Thoracic aorta (tissue), 2 donors: ENCODE measurements at regions not wholly inside any gene's neighbourhood (a gene's known extent, or its start where the extent isn't known, plus 50 kb on each side); places are given as distances from the start of the nearest gene placed in this dataset.

ENCODE experiments used
- ATAC-seq: fragments of 150-250 bp; one replicate; pipeline ENCODE4 v1.8.0; 2017; ENCODE audit warnings: low read depth; ENCODE audit not compliant: insufficient number of reproducible peaks, low FRiP score
- DNase-seq: peaks from one replicate; pipeline ENCODE4 v3.0.0-alpha.2; 2020; ENCODE audit warnings: low spot score
- H3K27ac ChIP-seq, 2 donors: fragments of 200-600 bp; sonication (generic); 1 replicate in 1 of 2; 2 replicates in 1 of 2; pipeline ENCODE4 v1.5.1; 2016; ENCODE audit warnings: mild to moderate bottlenecking in 2 of 2, moderate library complexity in 2 of 2
- H3K27me3 ChIP-seq: fragments of 200-600 bp; sonication (generic); replicated peaks from 2 replicates; pipeline ENCODE4 v1.6.0; 2016; ENCODE audit warnings: mild to moderate bottlenecking; ENCODE audit not compliant: insufficient read depth
- H3K36me3 ChIP-seq: fragments of 200-600 bp; sonication (generic); one replicate; pipeline ENCODE4 v1.5.1; 2016
- H3K4me1 ChIP-seq, 2 donors: fragments of 200-600 bp; sonication (generic); 1 replicate in 1 of 2; 2 replicates in 1 of 2; pipeline versions ENCODE4 v1.5.1 to v1.6.0; 2016; ENCODE audit warnings: low read depth in 2 of 2, mild to moderate bottlenecking in 1 of 2; ENCODE audit not compliant: control insufficient read depth in 1 of 2
- H3K4me3 ChIP-seq: fragments of 200-600 bp; sonication (generic); 2 replicates; pipeline ENCODE4 v1.5.1; 2016; ENCODE audit warnings: mild to moderate bottlenecking
- H3K9me3 ChIP-seq: fragments of 200-600 bp; sonication (generic); 2 replicates; pipeline ENCODE4 v1.5.1; 2016
- CTCF ChIP-seq: fragments of 200-600 bp; sonication (generic); IDR thresholded peaks from one replicate; pipeline ENCODE4 v1.5.1; 2019; ENCODE audit warnings: antibody characterized with exemption

DNA sequence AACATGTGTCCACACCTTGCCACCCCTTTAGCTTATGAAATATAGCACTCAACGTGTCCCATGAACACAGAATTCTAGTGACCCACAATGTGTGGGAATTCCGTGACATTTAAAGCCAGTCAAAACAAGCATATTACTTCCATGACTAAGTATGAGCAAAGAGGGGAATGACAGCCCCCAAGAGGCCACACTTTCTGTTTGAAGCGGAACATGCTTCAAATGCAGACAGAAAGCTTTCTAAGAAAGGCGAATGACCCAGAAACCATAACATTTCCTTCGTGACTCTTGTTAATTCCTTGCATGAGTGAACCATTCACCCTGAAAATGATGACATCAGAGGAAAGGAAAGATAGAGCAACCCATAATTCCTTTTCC, 122.0 kb upstream of the FNDC3A start:
- H3K27ac ChIP-seq = peak overlapping the region in 1 of 2 donors; percentile 1
- H3K36me3 ChIP-seq = no peaks in the 10 kb centered on the region
- TF ChIP-seq CTCF = no peak
- peak; percentile 3 for DNase-seq
- H3K27me3 ChIP-seq = no peaks in the 10 kb centered on the region
- H3K4me1 ChIP-seq = peaks cover 0 to 15% of the 10 kb centered on the region in 2 donors
- H3K4me3 ChIP-seq = peak overlapping the region; percentile 57
- no peaks in the 10 kb centered on the region for H3K9me3 ChIP-seq
- ATAC-seq = no peak

GRCh38 chr13:48857576-48857975, 118.1 kb upstream of the FNDC3A start:
- Histone ChIP-seq H3K27me3 (no peaks in the 10 kb centered on the region), H3K36me3 (no peaks in the 10 kb centered on the region), H3K9me3 (no peaks in the 10 kb centered on the region), H3K4me3 (no peak overlapping the region), H3K27ac (no peak overlapping the region), H3K4me1 (peaks cover 0 to 15% of the 10 kb centered on the region in 2 donors)
- DNase-seq (no peak), ATAC-seq (no peak)
- TF ChIP-seq CTCF = no peak

DNA sequence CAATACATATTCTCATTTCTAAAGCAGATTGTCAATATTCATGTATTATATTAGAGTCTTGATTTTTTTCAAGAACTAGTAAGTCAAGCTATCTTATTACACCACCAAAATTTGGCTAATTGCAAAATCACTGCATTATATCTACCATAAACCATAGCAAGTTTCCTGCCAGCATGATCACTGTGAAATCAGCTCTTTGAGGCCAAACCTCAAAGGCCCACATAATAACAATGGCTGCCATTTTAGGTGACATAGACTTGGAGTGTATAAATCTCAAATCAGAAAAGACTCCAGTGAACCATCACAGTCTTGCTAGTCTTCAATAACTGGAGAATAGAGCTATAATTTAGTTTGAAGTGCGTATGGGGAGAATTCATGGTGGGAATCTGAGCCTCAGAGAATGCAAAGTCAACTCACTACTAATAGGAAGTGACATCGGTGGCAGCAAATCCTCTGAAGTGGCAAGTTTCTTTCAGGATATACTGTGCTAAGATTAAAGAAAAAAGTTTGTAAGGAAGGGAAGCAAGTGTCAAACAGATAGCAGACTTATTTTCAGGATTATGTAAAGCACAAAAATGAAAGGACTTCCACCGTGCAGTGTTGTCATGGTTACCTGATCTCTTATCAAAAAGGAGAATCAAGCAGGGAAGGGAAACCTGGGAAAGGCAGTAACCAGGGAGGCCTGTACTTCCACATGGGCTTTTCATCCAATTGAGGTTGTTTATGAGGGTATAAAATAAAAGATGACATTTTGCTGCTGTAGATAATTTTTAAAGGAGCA, 117.4 kb upstream of the FNDC3A start:
- Histone ChIP-seq H3K4me3 (no peak overlapping the region), H3K27me3 (no peaks in the 10 kb centered on the region), H3K4me1 (peaks cover 0 to 9% of the 10 kb centered on the region in 2 donors), H3K27ac (no peak overlapping the region), H3K36me3 (no peaks in the 10 kb centered on the region), H3K9me3 (no peaks in the 10 kb centered on the region)
- TF ChIP-seq CTCF = no peak
- no peak for ATAC-seq
- DNase-seq = no peak

DNA sequence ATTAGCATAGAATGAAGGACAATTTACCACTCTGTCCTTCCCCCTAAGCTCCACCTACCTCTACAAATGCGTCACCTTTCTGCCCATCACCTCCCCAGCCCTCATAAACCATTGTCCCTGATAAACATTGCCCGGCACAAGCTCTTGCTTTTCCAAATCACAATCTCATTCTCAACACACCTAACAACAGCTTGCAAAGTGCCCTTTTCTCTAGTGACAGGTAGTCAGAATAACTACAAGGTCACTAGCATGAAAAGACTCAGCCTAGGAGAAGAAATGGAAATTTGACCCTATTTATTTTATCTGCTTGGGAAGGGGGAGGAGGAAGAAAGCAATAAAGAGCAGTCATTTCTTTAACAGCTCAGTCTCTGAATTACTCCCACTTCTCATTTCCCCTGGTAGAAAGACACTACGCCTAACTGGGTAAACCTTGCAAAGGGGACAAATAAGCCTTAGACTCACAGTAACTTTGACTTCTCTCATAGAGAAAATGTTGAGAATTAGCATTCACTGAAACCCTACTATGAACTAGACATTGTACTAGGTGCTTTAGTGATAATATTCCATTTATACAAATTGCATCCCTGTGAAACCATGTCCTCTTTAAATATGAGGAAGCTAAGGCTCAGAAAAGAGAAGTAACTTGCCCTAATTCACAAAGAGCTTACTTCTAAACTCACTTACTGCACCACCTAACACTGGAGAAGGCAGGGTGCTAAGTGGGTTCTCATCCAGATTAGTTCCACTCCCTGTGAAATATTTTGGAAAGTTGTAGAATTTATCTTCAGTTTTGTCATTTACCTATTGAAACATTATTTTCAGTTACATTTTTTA, 116.2 kb upstream of the FNDC3A start:
- H3K4me1 ChIP-seq = no peaks in the 10 kb centered on the region
- H3K4me3 ChIP-seq = no peak overlapping the region
- ATAC-seq (no peak), DNase-seq (no peak)
- no peak overlapping the region for H3K27ac ChIP-seq
- no peaks in the 10 kb centered on the region for H3K36me3 ChIP-seq
- TF ChIP-seq CTCF = no peak
- no peaks in the 10 kb centered on the region for H3K9me3 ChIP-seq
- no peaks in the 10 kb centered on the region for H3K27me3 ChIP-seq

DNA sequence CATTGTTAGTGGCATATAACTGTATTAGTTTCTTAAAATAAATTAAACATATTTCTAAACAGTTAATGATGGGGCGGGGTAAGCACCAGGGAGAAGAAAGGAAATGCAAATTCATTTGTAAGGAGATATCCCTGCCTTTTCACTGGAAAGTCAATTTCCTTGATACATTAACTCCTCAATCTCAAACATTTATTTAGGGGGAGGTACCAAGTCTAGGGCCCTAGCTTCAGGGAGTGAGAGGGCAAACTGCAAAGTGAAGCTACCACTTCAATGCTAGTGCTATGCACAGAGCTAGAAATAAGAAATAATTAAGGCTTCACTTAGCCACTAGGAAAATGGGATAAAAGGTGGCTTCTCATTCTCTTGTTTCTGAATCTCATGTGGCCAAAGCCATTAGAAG, 115.3 kb upstream of the FNDC3A start:
- DNase-seq (no peak), ATAC-seq (no peak)
- Histone ChIP-seq H3K9me3 (no peaks in the 10 kb centered on the region), H3K4me3 (no peak overlapping the region), H3K27me3 (no peaks in the 10 kb centered on the region), H3K4me1 (no peaks in the 10 kb centered on the region), H3K27ac (no peak overlapping the region), H3K36me3 (no peaks in the 10 kb centered on the region)
- TF ChIP-seq CTCF = no peak
